ENCODE measurements at regions not wholly inside any gene's neighbourhood (a gene's known extent, or its start where the extent isn't known, plus 50 kb on each side); places are given as distances from the start of the nearest gene placed in this dataset.

DNA sequence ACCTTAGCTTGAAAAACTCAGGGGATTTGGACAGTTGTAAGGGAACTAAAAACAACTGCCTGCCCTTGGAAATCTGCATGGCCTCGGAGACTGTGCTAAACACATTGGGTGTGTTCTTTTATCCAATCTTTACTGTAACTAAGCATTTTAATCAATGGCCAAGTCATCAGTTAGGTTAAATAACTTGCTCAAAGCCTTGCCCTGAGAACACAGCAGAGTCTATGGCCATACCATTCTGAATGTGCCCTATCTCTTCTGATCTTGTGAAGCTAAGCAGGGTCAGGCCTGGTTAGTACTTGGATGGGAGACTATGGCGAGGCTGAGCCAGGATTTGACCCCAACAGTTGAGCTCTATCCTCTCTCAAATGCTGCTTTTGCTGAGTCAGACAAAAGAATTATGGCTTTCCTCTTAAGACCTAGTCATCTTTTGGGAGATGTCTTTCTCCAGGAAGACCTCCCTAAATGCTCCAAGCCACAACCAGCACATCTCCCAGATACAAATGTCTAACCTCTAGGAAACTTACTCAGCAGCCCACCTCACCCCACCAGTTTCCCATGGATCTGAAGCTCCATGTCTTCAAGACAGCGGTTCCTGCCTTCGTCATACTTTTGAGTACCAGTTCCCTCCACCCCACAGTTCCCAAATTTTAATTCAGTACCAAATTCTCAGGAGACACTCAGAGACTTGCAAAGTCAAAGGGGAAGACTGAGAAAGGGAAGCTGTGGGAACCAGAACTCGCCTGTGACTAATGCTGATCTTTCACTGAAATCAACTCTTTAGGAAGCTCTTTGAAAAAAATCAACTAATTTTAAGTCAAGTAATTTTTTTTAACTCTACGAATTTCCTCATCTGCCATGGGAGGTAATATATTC lies 336.1 kb downstream of the MAF start:
- TF ChIP-seq, protein P1, sequence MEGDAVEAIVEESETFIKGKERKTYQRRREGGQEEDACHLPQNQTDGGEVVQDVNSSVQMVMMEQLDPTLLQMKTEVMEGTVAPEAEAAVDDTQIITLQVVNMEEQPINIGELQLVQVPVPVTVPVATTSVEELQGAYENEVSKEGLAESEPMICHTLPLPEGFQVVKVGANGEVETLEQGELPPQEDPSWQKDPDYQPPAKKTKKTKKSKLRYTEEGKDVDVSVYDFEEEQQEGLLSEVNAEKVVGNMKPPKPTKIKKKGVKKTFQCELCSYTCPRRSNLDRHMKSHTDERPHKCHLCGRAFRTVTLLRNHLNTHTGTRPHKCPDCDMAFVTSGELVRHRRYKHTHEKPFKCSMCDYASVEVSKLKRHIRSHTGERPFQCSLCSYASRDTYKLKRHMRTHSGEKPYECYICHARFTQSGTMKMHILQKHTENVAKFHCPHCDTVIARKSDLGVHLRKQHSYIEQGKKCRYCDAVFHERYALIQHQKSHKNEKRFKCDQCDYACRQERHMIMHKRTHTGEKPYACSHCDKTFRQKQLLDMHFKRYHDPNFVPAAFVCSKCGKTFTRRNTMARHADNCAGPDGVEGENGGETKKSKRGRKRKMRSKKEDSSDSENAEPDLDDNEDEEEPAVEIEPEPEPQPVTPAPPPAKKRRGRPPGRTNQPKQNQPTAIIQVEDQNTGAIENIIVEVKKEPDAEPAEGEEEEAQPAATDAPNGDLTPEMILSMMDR (IDR thresholded peaks at IDR 0.05; ENCODE audit: low read length), result no peak
- no peak for TF ChIP-seq EZH2phosphoT487 (IDR thresholded peaks at IDR 0.05; ENCODE audit: low read length)

Measured in MM.1S (cell line).